CD14-positive monocyte (primary cell): ENCODE measurements at regions not wholly inside any gene's neighbourhood (a gene's known extent, or its start where the extent isn't known, plus 50 kb on each side); places are given as distances from the start of the nearest gene placed in this dataset.

Experiments
- DNase-seq, 3 donors: peaks; one replicate each; pipeline ENCODE4 v3.0.0-alpha.2; 2011 to 2022
- H2AFZ ChIP-seq: 2 replicates; pipeline ENCODE4 v1.6.0; 2012; ENCODE audit warnings: mild to moderate bottlenecking, low read depth, low read length, inconsistent platforms; ENCODE audit not compliant: insufficient read depth, poor library complexity, severe bottlenecking
- H3K27ac ChIP-seq, 2 donors: 1 replicate in 1 of 2; 2 replicates in 1 of 2; pipeline ENCODE4 v1.5.1; 2012 to 2013; ENCODE audit warnings: low read length in 2 of 2, control low read depth in 1 of 2, inconsistent platforms in 1 of 2, low read depth in 1 of 2, mild to moderate bottlenecking in 1 of 2
- H3K27me3 ChIP-seq, 2 donors: one replicate each; pipeline versions ENCODE4 v1.6.0 to v1.6.1; 2011 to 2013; ENCODE audit warnings: low read length in 2 of 2; ENCODE audit not compliant: control insufficient read depth in 2 of 2, insufficient read depth in 2 of 2
- H3K36me3 ChIP-seq, 2 donors: replicated peaks in 1 of 2; 1 replicate in 1 of 2; 2 replicates in 1 of 2; pipeline versions ENCODE4 v1.5.1 to v1.6.1; 2012 to 2013; ENCODE audit warnings: low read length in 2 of 2, control low read depth in 1 of 2, inconsistent platforms in 1 of 2, mild to moderate bottlenecking in 1 of 2; ENCODE audit not compliant: insufficient read depth in 2 of 2, control insufficient read depth in 1 of 2
- H3K4me1 ChIP-seq, 2 donors: 1 replicate in 1 of 2; 2 replicates in 1 of 2; pipeline versions ENCODE4 v1.5.1 to v1.6.1; 2012 to 2013; ENCODE audit warnings: low read length in 2 of 2, control low read depth in 1 of 2, inconsistent platforms in 1 of 2, mild to moderate bottlenecking in 1 of 2, moderate library complexity in 1 of 2; ENCODE audit not compliant: insufficient read depth in 2 of 2, control insufficient read depth in 1 of 2
- H3K4me2 ChIP-seq: replicated peaks from 2 replicates; pipeline ENCODE3; 2012; ENCODE audit warnings: low read length, moderate library complexity, mild to moderate bottlenecking; ENCODE audit not compliant: poor library complexity, severe bottlenecking; ENCODE audit errors: extremely low read depth
- H3K4me3 ChIP-seq, 3 experiments: fragments of 200-600 bp in 1 of 3; sonication (generic) in 1 of 3; replicated peaks in 1 of 3; 1 replicate in 2 of 3; 2 replicates in 1 of 3; pipeline ENCODE4 v1.5.1; 2011 to 2013; ENCODE audit warnings: low read length in 3 of 3, mild to moderate bottlenecking in 3 of 3, control low read depth in 2 of 3, low read depth in 2 of 3, inconsistent platforms in 1 of 3, moderate library complexity in 1 of 3
- H3K79me2 ChIP-seq: 2 replicates; pipeline ENCODE4 v1.6.0; 2012; ENCODE audit warnings: mild to moderate bottlenecking, control low read depth, inconsistent platforms, low read length, moderate library complexity; ENCODE audit not compliant: insufficient read depth
- H3K9ac ChIP-seq: 2 replicates; pipeline ENCODE4 v1.6.0; 2017; ENCODE audit warnings: low read length, mild to moderate bottlenecking; ENCODE audit not compliant: insufficient read depth, poor library complexity, severe bottlenecking
- H3K9me3 ChIP-seq, 2 donors: replicated peaks in 1 of 2; 1 replicate in 1 of 2; 2 replicates in 1 of 2; pipeline versions ENCODE4 v1.5.1 to v1.6.1; 2012 to 2013; ENCODE audit warnings: low read length in 2 of 2, control low read depth in 1 of 2; ENCODE audit not compliant: control insufficient read depth in 1 of 2, insufficient read depth in 1 of 2
- H4K20me1 ChIP-seq: 2 replicates; pipeline ENCODE4 v1.6.0; 2012; ENCODE audit warnings: mild to moderate bottlenecking, low read length, control low read depth, moderate library complexity; ENCODE audit not compliant: insufficient read depth
- H3K27ac Mint-ChIP-seq, 7 donors: one replicate each; pipeline ENCODE4 v1.8.0; 2020; ENCODE audit warnings: mild to moderate bottlenecking in 7 of 7, mixed read lengths in 7 of 7, moderate library complexity in 6 of 7, inconsistent platforms in 2 of 7
- H3K27me3 Mint-ChIP-seq, 3 donors: one replicate each; pipeline ENCODE4 v1.8.0; 2021 to 2022; ENCODE audit warnings: low read depth in 3 of 3, mild to moderate bottlenecking in 3 of 3, mixed read lengths in 3 of 3, moderate library complexity in 3 of 3, inconsistent platforms in 1 of 3
- H3K36me3 Mint-ChIP-seq, 2 donors: one replicate each; pipeline ENCODE4 v1.8.0; 2020; ENCODE audit warnings: mixed read lengths in 2 of 2, inconsistent platforms in 1 of 2, mild to moderate bottlenecking in 1 of 2
- H3K4me1 Mint-ChIP-seq: one replicate; pipeline ENCODE4 v1.8.0; 2020; ENCODE audit warnings: mild to moderate bottlenecking, mixed read lengths
- H3K4me3 Mint-ChIP-seq, 2 donors: one replicate each; pipeline ENCODE4 v1.8.0; 2020; ENCODE audit warnings: mild to moderate bottlenecking in 2 of 2, mixed read lengths in 2 of 2, moderate library complexity in 1 of 2
- H3K9me3 Mint-ChIP-seq, 7 donors: one replicate each; pipeline ENCODE4 v1.8.0; 2020 to 2022; ENCODE audit warnings: mixed read lengths in 7 of 7, mild to moderate bottlenecking in 6 of 7, moderate library complexity in 6 of 7, inconsistent platforms in 2 of 7
- CTCF ChIP-seq: fragments of 200-600 bp; IDR thresholded peaks from one replicate; pipeline ENCODE4 v1.8.0; 2022; ENCODE audit warnings: antibody characterized with exemption, mild to moderate bottlenecking
- WGBS: methylation state at CpG from one replicate; pipeline ENCODE4 v1.1.5; 2013; ENCODE audit warnings: missing lambda C conversion rate; ENCODE audit not compliant: insufficient coverage; 5-methylcytosine and 5-hydroxymethylcytosine counted together
- intact Hi-C, 2 donors: fragments of 100-400 bp; cut with micrococcal nuclease; formaldehyde crosslinking; loops; one replicate each; pipeline versions ENCODE4 v1.15.0 to v1.15.1; 2023

- Mint-ChIP-seq H3K27me3 (no peaks in the 10 kb centered on the region), H3K36me3 (no peaks in the 10 kb centered on the region), H3K9me3 (peaks cover 0 to 6% (median 0%) of the 10 kb centered on the region in 7 donors), H3K27ac (no peak overlapping the region), H3K4me1 (no peaks in the 10 kb centered on the region), H3K4me3 (no peak overlapping the region)
- H3K27me3 ChIP-seq, result no peaks in the 10 kb centered on the region
- 90% methylated on average over 3 of the region's 4 CpGs for WGBS
- H4K20me1 ChIP-seq, result no peaks in the 10 kb centered on the region
- H3K36me3 ChIP-seq, result no peaks in the 10 kb centered on the region
- H3K9me3 ChIP-seq, result no peaks in the 10 kb centered on the region
- no peaks in the 10 kb centered on the region for H3K79me2 ChIP-seq
- TF ChIP-seq CTCF, result no peak
- H2AFZ ChIP-seq, result no peak overlapping the region
- no peak overlapping the region for H3K27ac ChIP-seq
- no peaks in the 10 kb centered on the region for H3K4me1 ChIP-seq
- DNase-seq, result no peak
- H3K4me2 ChIP-seq, result no peak overlapping the region
- no peak overlapping the region for H3K4me3 ChIP-seq
- intact Hi-C loops, result no loop called here
- H3K9ac ChIP-seq, result no peak overlapping the region
Observed at GRCh38 chr5:12772276-12772675, 868.0 kb upstream of the CTNND2 start.

GRCh38 chr5:12759377-12759776 is 855.1 kb upstream of the CTNND2 start:
- H3K4me2 ChIP-seq, result no peak overlapping the region
- H3K9me3 Mint-ChIP-seq, result peaks cover 0 to 8% (median 4%) of the 10 kb centered on the region in 7 donors
- no peak overlapping the region for H3K4me3 Mint-ChIP-seq
- H3K27me3 Mint-ChIP-seq, result no peaks in the 10 kb centered on the region
- no peaks in the 10 kb centered on the region for H3K36me3 Mint-ChIP-seq
- no peak overlapping the region for H3K27ac ChIP-seq
- no peaks in the 10 kb centered on the region for H3K4me1 Mint-ChIP-seq
- TF ChIP-seq CTCF, result no peak
- H3K9me3 ChIP-seq, result no peaks in the 10 kb centered on the region
- H3K4me1 ChIP-seq, result no peaks in the 10 kb centered on the region
- no peak for DNase-seq
- no CpG with 5 or more reads among the region's 2 CpGs for WGBS
- H3K9ac ChIP-seq, result no peak overlapping the region
- no peaks in the 10 kb centered on the region for H3K27me3 ChIP-seq
- H2AFZ ChIP-seq, result no peak overlapping the region
- no peaks in the 10 kb centered on the region for H3K36me3 ChIP-seq
- no peak overlapping the region for H3K27ac Mint-ChIP-seq
- no peaks in the 10 kb centered on the region for H3K79me2 ChIP-seq
- intact Hi-C loops, result no loop called here
- no peak overlapping the region for H3K4me3 ChIP-seq
- H4K20me1 ChIP-seq, result no peaks in the 10 kb centered on the region
